GM13976 (cell line): ENCODE measurements at regions not wholly inside any gene's neighbourhood (a gene's known extent, or its start where the extent isn't known, plus 50 kb on each side); places are given as distances from the start of the nearest gene placed in this dataset.

Source experiments
- DNase-seq: peaks from one replicate; pipeline ENCODE4 v3.0.0; 2012; ENCODE audit warnings: low spot score
- in situ Hi-C: fragments of 300-500 bp; cut with MboI; formaldehyde crosslinking; loops from one replicate; pipeline ENCODE4 v1.12.0; 2022; ENCODE audit warnings: low sequenced_read_pairs, mixed read lengths, inconsistent platforms; ENCODE audit not compliant: unreplicated experiment
- TF ChIP-seq, protein P1 (sequence below): IDR thresholded peaks from 2 replicates; pipeline ENCODE4 v1.5.1; 2012; ENCODE audit warnings: borderline replicate concordance, mild to moderate bottlenecking; ENCODE audit not compliant: insufficient read depth; ENCODE audit errors: extremely low read depth, missing control alignments, control extremely low read depth

DNA sequence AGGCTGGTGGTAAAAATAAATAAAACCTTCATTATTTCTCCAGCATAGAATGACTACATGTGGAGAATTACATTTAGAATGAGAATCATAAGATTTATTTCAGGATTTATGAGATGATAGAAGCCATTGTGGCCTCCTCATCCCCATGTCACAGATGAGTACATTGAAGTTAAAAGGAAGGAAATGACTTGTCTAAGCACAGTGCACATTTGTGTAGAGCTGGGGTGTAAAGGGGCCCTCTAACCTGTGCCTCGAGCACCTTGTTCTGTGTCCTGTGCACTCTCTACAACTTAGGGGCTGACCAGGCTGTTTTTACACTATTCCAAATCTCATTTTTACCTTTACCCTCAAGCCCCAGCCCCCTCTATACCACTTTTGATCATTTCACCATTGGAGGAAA, 179.4 kb downstream of the RHOU start:
- in situ Hi-C loops: no loop called here
- no peak for DNase-seq
- TF ChIP-seq, protein P1, sequence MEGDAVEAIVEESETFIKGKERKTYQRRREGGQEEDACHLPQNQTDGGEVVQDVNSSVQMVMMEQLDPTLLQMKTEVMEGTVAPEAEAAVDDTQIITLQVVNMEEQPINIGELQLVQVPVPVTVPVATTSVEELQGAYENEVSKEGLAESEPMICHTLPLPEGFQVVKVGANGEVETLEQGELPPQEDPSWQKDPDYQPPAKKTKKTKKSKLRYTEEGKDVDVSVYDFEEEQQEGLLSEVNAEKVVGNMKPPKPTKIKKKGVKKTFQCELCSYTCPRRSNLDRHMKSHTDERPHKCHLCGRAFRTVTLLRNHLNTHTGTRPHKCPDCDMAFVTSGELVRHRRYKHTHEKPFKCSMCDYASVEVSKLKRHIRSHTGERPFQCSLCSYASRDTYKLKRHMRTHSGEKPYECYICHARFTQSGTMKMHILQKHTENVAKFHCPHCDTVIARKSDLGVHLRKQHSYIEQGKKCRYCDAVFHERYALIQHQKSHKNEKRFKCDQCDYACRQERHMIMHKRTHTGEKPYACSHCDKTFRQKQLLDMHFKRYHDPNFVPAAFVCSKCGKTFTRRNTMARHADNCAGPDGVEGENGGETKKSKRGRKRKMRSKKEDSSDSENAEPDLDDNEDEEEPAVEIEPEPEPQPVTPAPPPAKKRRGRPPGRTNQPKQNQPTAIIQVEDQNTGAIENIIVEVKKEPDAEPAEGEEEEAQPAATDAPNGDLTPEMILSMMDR: no peak

DNA sequence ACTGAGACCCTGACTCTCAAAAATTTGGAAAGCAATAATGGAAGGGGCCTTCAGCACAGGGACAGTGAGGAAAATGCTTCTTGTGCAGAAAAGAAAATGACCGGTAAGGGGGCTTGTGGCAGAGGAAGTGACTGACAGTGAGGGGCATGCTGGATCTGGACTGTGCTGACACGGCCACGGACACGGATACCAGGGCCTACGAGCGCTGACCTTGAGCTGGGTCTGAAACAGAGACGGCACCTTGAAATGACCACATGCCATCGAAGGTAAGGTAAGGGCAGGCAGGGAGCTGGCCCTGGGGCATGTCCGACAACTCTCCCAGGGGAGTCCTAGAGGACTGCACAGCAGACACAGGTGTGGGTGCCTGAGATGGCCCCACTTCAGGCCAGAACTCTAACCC, 182.1 kb downstream of the RHOU start:
- no peak for DNase-seq
- in situ Hi-C loops: no loop called here
- TF ChIP-seq, protein P1: no peak

DNA sequence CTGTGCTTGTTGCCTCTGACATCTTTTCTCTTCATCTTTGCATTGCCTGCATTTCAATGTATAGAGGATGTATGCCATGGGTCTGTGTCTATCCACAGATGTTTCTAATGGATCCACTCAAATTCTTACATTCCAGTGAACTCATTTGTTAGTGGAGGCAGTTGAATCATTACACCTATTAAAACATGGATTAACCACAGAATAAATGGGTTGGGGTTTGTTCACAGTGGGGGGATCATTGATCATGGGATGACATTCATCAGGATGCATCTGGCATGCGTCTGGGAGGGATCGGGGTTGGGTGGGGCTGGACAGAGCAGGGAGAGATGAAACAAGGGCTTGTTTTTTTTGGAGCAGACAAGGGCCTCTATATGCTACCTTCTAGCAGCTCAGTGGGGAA, 182.5 kb downstream of the RHOU start:
- TF ChIP-seq, protein P1: no peak
- in situ Hi-C loops: no loop called here
- no peak for DNase-seq

DNA sequence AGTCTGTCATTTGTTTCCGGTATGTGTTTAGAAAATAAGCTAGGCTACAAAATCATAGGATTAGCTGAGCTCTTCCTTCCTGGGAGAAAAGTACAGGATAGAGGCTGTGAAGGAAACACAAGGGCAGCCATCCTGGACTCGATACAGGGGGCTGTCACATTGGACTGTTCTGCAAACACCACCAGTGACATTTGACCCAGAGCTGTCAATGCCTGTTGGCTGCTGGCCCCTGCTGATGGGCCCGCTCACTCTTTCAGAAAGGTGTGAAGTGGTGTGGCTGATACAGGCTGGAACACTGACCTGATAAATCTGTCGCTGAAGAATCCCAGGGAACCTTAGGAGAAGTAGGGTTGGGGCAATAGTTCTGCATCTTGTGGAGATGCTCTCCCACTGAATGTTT, 183.1 kb downstream of the RHOU start:
- no peak for DNase-seq
- in situ Hi-C loops: no loop called here
- TF ChIP-seq, protein P1: no peak

DNA sequence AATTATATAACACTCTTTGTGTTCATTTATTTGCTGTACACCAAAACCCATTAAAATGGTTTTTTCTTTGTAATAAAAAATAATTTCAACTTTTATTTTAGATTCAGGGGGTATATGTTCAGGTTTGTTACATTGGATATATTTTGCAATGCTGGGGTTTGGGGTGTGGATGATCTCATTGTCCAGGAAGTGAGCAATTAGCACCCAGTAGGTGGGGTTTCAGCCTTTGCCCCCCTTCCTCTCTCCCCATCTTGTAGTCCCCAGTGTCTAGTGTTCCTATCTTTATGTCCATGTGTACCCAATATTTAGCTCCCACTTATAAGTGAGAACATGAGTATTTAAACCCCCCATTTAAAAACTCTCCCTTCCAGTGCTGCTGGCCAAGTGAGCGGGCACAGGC, 184.6 kb downstream of the RHOU start:
- TF ChIP-seq, protein P1: no peak
- in situ Hi-C loops: no loop called here
- no peak for DNase-seq

DNA sequence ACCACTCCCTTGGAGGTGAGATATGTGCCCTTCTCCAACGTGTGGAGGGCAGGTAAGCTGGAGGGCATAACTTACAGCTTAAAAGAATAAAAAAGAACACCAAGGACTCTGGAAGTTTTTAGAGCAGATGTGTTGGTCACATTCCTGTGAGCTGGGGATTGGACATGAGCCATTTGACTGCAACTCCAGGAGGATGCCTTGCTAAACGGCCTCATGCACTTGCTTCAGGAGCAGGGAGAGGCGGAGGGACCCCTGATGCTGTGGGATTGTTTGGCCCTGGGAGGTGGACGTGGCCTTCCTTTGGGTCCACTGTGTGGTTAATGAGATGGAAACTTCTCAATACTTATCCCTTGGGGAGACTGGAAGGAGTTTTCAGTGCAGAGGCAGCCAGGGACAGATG, 185.6 kb downstream of the RHOU start:
- no peak for DNase-seq
- in situ Hi-C loops: no loop called here
- TF ChIP-seq, protein P1: no peak

DNA sequence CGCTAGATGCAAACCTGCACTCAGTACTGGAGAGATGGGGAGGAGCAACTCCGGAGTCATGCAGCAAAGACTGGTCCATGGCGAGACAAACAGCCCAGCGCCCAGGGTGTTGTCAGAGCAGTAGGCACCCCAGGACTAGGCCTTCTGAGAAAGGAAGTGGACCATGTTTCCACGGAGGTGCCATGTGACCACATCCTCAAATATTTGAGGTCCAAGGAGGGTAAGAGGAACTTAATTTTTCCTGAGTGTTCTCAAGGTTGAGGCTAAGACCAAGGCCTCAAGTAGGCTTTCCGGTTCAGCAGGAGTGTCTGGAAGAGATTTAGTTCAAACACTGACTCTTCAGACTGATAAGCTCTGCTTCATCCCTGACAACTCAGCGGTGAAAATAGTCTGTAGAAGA, 186.2 kb downstream of the RHOU start:
- no peak for DNase-seq
- in situ Hi-C loops: no loop called here
- TF ChIP-seq, protein P1: no peak
